AG09319 (cell line): ENCODE measurements at regions not wholly inside any gene's neighbourhood (a gene's known extent, or its start where the extent isn't known, plus 50 kb on each side); places are given as distances from the start of the nearest gene placed in this dataset.
"Not testable (repeated sequence)": the region's sequence is repeated elsewhere in the genome, so short reads cannot be mapped to it uniquely, and the experiment has no call there.

ENCODE experiments used
- DNase-seq: peaks from one replicate; pipeline ENCODE4 v3.0.0-alpha.2; 2010; ENCODE audit warnings: low read depth; ENCODE audit errors: extremely low read depth
- CTCF ChIP-seq: IDR thresholded peaks from 2 replicates; pipeline ENCODE4 v1.5.1; 2011; ENCODE audit warnings: low read depth, mild to moderate bottlenecking, inconsistent platforms, low read length, moderate library complexity

GRCh38 chr15:79160211-79160610, 69.6 kb upstream of the RASGRF1 start:
- peak; percentile 7 for DNase-seq
- no peak for TF ChIP-seq CTCF

GRCh38 chr15:79157631-79158592, 67.3 kb upstream of the RASGRF1 start:
- DNase-seq, result no peak
- no peak for TF ChIP-seq CTCF

GRCh38 chr15:79156704-79157375, 66.3 kb upstream of the RASGRF1 start:
- no peak for DNase-seq
- TF ChIP-seq CTCF, result no peak

- no peak for TF ChIP-seq CTCF
- DNase-seq, result no peak
These were observed 64.0 kb upstream of the RASGRF1 start for GRCh38 chr15:79154483-79155135.

GRCh38 chr15:79144290-79144689, 53.7 kb upstream of the RASGRF1 start:
- DNase-seq, result not testable (repeated sequence)

- no peak for DNase-seq
- TF ChIP-seq CTCF, result no peak
These were observed 50.4 kb upstream of the RASGRF1 start for GRCh38 chr15:79140846-79141570.
